CD8-positive, alpha-beta memory T cell (primary cell): ENCODE measurements at regions not wholly inside any gene's neighbourhood (a gene's known extent, or its start where the extent isn't known, plus 50 kb on each side); places are given as distances from the start of the nearest gene placed in this dataset.

Experiments used
- CTCF ChIA-PET: fragments of 350-600 bp; sonication (Branson Sonifier 250); formaldehyde crosslinking; loops from one replicate; lab custom pipeline; 2021; ENCODE audit warnings: antibody characterized with exemption; lab: Charles Lee
- POLR2A ChIA-PET: fragments of 350-600 bp; sonication (Branson Sonifier 250); formaldehyde crosslinking; loops from one replicate; lab custom pipeline; 2021; ENCODE audit warnings: antibody characterized with exemption; lab: Charles Lee
- DNase-seq, 5 donors: peaks; one replicate each; pipeline versions ENCODE4 v3.0.0 to v3.0.0-alpha.2; 2020 to 2022; ENCODE audit warnings: mixed read lengths in 1 of 5
- H3K27ac ChIP-seq: one replicate; pipeline ENCODE4 v1.7.0; 2013; ENCODE audit warnings: low read depth, mild to moderate bottlenecking, low read length, moderate library complexity
- H3K27me3 ChIP-seq: 2 replicates; pipeline ENCODE4 v1.7.0; 2013; ENCODE audit warnings: low read length, mild to moderate bottlenecking; ENCODE audit not compliant: insufficient read depth, poor library complexity, severe bottlenecking
- H3K36me3 ChIP-seq: 2 replicates; pipeline ENCODE4 v1.7.0; 2013; ENCODE audit warnings: mild to moderate bottlenecking, low read length, moderate library complexity; ENCODE audit not compliant: insufficient read depth
- H3K4me1 ChIP-seq: 2 replicates; pipeline ENCODE4 v1.7.0; 2013; ENCODE audit warnings: mild to moderate bottlenecking, low read length, moderate library complexity; ENCODE audit not compliant: insufficient read depth
- H3K4me3 ChIP-seq: 2 replicates; pipeline ENCODE4 v1.7.0; 2013; ENCODE audit warnings: mild to moderate bottlenecking, low read length
- H3K9me3 ChIP-seq: 2 replicates; pipeline ENCODE4 v1.7.0; 2013; ENCODE audit warnings: mild to moderate bottlenecking, low read length
- H3K27ac Mint-ChIP-seq, 8 donors: one replicate each; pipeline ENCODE4 v1.8.0; 2020 to 2021; ENCODE audit warnings: mixed read lengths in 8 of 8, mild to moderate bottlenecking in 6 of 8, inconsistent platforms in 3 of 8, moderate library complexity in 3 of 8
- H3K27me3 Mint-ChIP-seq, 2 donors: one replicate each; pipeline ENCODE4 v1.8.0; 2020 to 2021; ENCODE audit warnings: mixed read lengths in 2 of 2, mild to moderate bottlenecking in 1 of 2, moderate library complexity in 1 of 2
- H3K36me3 Mint-ChIP-seq, 3 donors: one replicate each; pipeline ENCODE4 v1.8.0; 2020 to 2021; ENCODE audit warnings: mixed read lengths in 3 of 3, inconsistent platforms in 1 of 3, mild to moderate bottlenecking in 1 of 3
- H3K4me1 Mint-ChIP-seq, 3 donors: one replicate each; pipeline ENCODE4 v1.8.0; 2020 to 2021; ENCODE audit warnings: mixed read lengths in 3 of 3, inconsistent platforms in 1 of 3, mild to moderate bottlenecking in 1 of 3
- H3K4me3 Mint-ChIP-seq, 7 donors: one replicate each; pipeline ENCODE4 v1.8.0; 2020 to 2021; ENCODE audit warnings: mixed read lengths in 7 of 7, mild to moderate bottlenecking in 6 of 7, moderate library complexity in 4 of 7, inconsistent platforms in 2 of 7
- H3K9me3 Mint-ChIP-seq, 5 donors: one replicate each; pipeline ENCODE4 v1.8.0; 2020 to 2022; ENCODE audit warnings: mixed read lengths in 5 of 5, mild to moderate bottlenecking in 3 of 5, moderate library complexity in 2 of 5, inconsistent platforms in 1 of 5

DNA sequence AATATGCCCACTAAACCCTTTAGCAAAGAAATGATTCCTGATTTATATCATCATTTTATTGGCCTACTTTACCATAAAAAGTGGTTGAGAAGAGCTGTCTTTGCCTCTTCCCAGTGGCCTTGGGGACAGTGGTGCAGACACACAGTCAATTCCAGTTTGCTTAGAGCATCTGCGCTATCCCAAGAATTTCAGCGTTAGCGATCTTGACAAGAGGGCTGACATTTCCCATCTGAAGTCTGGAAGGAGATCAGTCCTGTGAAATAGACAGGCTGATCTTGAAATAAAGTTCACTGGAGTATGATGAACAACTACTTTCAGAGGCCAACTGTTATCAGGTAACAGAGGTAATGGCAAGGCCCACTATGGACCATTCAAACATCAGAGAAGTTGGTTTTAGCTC, 475.3 kb upstream of the NRP1 start:
- ChIA-PET CTCF (no interaction called here), POLR2A (no interaction called here)
- H3K36me3 ChIP-seq, result no peaks in the 10 kb centered on the region
- no peaks in the 10 kb centered on the region for H3K4me1 ChIP-seq
- H3K36me3 Mint-ChIP-seq, result no peaks in the 10 kb centered on the region
- no peaks in the 10 kb centered on the region for H3K9me3 ChIP-seq
- no peaks in the 10 kb centered on the region for H3K27me3 ChIP-seq
- H3K9me3 Mint-ChIP-seq, result no peaks in the 10 kb centered on the region
- H3K27me3 Mint-ChIP-seq, result peaks cover 0 to 4% of the 10 kb centered on the region in 2 donors
- H3K4me3 Mint-ChIP-seq, result no peak overlapping the region
- no peaks in the 10 kb centered on the region for H3K4me1 Mint-ChIP-seq
- no peak overlapping the region for H3K4me3 ChIP-seq
- DNase-seq, result no peak
- no peak overlapping the region for H3K27ac ChIP-seq
- no peak overlapping the region for H3K27ac Mint-ChIP-seq

DNA sequence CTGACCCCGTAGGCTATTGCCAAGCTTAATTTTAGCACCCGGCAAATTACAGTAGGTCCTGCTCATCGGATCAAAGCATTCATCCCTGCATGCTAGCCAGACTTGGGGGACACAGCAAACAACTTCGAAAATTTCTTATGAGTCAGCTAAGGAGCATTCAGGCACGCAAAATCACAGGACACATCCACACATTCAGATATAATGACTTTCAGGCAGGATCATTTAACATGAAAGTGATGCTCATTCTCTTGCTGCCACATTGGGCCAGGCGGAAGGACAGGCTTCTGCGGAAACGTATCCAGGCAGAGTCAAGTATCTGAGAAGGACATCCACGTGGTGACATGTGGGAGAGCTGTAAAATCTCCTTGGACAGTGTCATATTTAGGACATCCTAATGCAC, 474.0 kb upstream of the NRP1 start:
- no peaks in the 10 kb centered on the region for H3K4me1 ChIP-seq
- ChIA-PET CTCF (interaction anchor here (1.7 kb wide), 1 partner anchor 615 kb away, joined by 3 read pairs; no protein-coding TSS in a partner anchor), POLR2A (no interaction called here)
- no peaks in the 10 kb centered on the region for H3K36me3 ChIP-seq
- Mint-ChIP-seq H3K4me3 (no peak overlapping the region), H3K9me3 (no peaks in the 10 kb centered on the region), H3K36me3 (no peaks in the 10 kb centered on the region), H3K27me3 (peaks cover 0 to 4% of the 10 kb centered on the region in 2 donors), H3K27ac (no peak overlapping the region), H3K4me1 (no peaks in the 10 kb centered on the region)
- H3K27me3 ChIP-seq, result no peaks in the 10 kb centered on the region
- no peak overlapping the region for H3K4me3 ChIP-seq
- H3K9me3 ChIP-seq, result no peaks in the 10 kb centered on the region
- no peak for DNase-seq
- H3K27ac ChIP-seq, result no peak overlapping the region

DNA sequence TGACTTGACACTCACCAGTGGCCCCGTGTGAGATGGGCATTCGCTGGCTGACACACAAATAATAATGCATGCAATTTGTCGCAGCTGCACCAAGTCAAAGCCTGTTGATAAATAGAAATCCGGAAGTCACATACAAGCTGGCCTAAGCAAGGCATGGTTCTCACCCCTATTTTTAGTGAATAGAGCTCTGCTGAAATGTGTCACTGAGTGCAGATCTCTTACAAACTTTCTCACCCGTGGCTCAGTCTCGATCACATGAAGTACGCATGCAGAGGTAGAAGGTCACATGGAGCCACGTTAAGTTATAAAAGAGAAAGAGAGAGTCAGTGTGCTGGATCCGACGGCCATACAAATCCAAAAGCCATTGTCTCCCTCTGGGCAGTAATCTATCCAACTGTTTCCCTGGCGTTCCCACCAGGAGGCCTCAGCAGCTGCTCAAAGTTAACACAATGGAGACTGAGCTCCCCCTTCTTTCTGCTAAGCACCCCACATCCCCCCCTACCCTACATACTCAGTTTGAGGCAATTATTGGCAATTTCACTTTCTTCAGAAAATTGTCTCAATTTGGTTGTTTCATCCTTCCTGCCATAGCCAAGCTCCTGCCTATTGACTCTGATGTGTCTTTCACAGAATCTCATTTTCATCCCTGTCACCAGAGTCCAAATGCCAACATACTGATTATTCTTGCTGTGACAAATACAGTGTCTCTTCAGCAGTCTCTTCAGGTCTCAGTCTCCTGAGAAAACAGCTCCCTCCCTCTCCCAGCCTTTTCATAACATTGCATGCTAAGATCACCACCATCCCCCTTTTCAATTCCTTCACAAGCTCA, 473.3 kb upstream of the NRP1 start:
- Mint-ChIP-seq H3K36me3 (no peaks in the 10 kb centered on the region), H3K27ac (no peak overlapping the region), H3K4me3 (no peak overlapping the region), H3K27me3 (peaks cover 0 to 3% of the 10 kb centered on the region in 2 donors), H3K4me1 (no peaks in the 10 kb centered on the region), H3K9me3 (no peaks in the 10 kb centered on the region)
- CTCF ChIA-PET, result interaction anchor here (1.7 kb wide), 1 partner anchor 614 kb away, joined by 3 read pairs; no protein-coding TSS in a partner anchor
- no peak overlapping the region for H3K4me3 ChIP-seq
- no peak overlapping the region for H3K27ac ChIP-seq
- H3K36me3 ChIP-seq, result no peaks in the 10 kb centered on the region
- no peaks in the 10 kb centered on the region for H3K27me3 ChIP-seq
- POLR2A ChIA-PET, result no interaction called here
- no peaks in the 10 kb centered on the region for H3K4me1 ChIP-seq
- H3K9me3 ChIP-seq, result no peaks in the 10 kb centered on the region
- no peak for DNase-seq

DNA sequence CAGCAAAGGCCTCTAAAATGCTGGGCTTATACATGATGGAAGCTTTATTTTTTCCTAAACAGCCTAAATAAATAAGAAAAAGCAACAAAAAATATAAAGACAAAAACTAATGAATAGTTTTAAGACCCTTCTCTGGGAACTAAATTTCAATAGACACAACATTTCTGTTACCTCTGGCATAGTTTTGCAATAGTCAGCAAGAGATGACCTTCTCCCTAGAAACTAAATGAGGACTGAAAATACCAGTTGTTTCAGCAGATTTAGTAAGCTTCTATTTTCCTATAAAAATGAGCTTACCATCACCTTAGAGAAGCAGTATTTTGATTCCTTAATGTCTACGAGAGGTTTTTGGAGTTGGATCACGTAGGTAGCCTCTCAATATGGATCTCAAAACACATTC, 471.4 kb upstream of the NRP1 start:
- no peak overlapping the region for H3K4me3 Mint-ChIP-seq
- no peaks in the 10 kb centered on the region for H3K27me3 ChIP-seq
- no peaks in the 10 kb centered on the region for H3K27me3 Mint-ChIP-seq
- no peak overlapping the region for H3K27ac ChIP-seq
- no peak for DNase-seq
- H3K9me3 ChIP-seq, result no peaks in the 10 kb centered on the region
- no peaks in the 10 kb centered on the region for H3K4me1 ChIP-seq
- H3K27ac Mint-ChIP-seq, result no peak overlapping the region
- H3K4me3 ChIP-seq, result no peak overlapping the region
- H3K36me3 Mint-ChIP-seq, result no peaks in the 10 kb centered on the region
- H3K36me3 ChIP-seq, result no peaks in the 10 kb centered on the region
- POLR2A ChIA-PET, result no interaction called here
- no peaks in the 10 kb centered on the region for H3K4me1 Mint-ChIP-seq
- H3K9me3 Mint-ChIP-seq, result no peaks in the 10 kb centered on the region
- CTCF ChIA-PET, result no interaction called here

DNA sequence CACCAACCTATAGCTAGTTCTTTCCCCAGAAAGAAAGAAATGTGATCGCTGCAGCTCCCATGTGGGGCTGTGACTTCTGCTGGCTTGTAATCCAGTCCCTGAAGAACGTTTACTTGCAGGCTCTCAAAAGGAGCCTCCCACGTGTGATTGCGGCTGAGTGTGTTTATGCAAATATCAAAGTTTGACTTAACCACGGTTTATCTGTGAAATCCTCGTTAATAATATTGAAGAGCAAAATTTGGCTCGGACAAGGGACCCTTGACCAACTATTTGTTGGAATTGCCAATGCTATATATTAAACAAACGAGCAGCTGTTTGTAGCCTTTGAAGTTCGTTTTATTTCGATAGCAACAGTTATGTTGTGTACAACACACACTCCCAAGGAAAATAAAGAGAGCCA, 470.1 kb upstream of the NRP1 start:
- H3K4me1 Mint-ChIP-seq, result no peaks in the 10 kb centered on the region
- no peaks in the 10 kb centered on the region for H3K9me3 Mint-ChIP-seq
- no peak for DNase-seq
- H3K36me3 ChIP-seq, result no peaks in the 10 kb centered on the region
- no peaks in the 10 kb centered on the region for H3K27me3 ChIP-seq
- no peak overlapping the region for H3K4me3 ChIP-seq
- H3K27ac Mint-ChIP-seq, result no peak overlapping the region
- no peaks in the 10 kb centered on the region for H3K4me1 ChIP-seq
- POLR2A ChIA-PET, result no interaction called here
- no peaks in the 10 kb centered on the region for H3K36me3 Mint-ChIP-seq
- H3K27ac ChIP-seq, result no peak overlapping the region
- no peaks in the 10 kb centered on the region for H3K9me3 ChIP-seq
- peaks cover 0 to 2% of the 10 kb centered on the region in 2 donors for H3K27me3 Mint-ChIP-seq
- no peak overlapping the region for H3K4me3 Mint-ChIP-seq
- CTCF ChIA-PET, result no interaction called here

DNA sequence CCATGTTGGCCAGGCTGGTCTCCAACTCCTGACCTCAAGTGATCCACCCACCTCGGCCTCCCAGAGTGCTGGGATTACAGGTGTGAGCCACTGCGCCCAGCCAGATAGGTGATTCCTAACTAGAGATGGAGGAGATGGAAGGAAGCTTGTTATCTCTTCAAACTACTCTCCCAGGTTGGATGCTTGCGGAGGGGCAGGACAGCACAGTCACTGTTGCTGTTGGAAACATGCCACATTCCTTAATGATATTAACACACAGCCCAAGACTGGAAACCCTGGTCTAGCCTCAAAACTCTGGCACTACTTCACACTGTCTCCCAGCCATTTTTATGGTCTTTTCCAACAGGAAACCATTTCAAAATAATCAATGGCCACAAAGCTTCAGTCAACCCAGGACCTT, 468.8 kb upstream of the NRP1 start:
- no peaks in the 10 kb centered on the region for H3K27me3 ChIP-seq

DNA sequence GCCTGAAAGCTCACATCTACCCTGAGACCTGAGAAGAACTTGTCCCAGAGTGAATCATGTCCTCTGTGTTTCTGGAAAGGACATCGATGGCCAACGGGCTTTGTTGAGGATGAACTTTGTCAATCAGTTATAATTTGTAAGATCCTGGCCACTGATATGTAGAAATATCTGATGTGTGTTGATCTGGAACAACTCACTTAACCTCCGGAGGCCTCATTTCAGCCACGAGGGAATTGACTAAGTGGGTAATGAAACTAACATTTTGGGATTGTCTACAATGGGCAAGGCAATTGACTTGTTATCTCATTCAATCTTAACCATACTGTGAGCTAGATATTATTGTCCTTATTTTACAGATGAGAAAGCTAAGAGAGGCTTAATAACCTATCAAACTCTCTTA, 468.1 kb upstream of the NRP1 start:
- H3K9me3 ChIP-seq, result no peaks in the 10 kb centered on the region
- DNase-seq, result no peak
- H3K4me1 Mint-ChIP-seq, result no peaks in the 10 kb centered on the region
- H3K4me3 Mint-ChIP-seq, result no peak overlapping the region
- ChIA-PET CTCF (no interaction called here), POLR2A (no interaction called here)
- peaks cover 0 to 2% of the 10 kb centered on the region in 2 donors for H3K27me3 Mint-ChIP-seq
- no peak overlapping the region for H3K4me3 ChIP-seq
- H3K27ac Mint-ChIP-seq, result no peak overlapping the region
- H3K36me3 ChIP-seq, result no peaks in the 10 kb centered on the region
- no peaks in the 10 kb centered on the region for H3K9me3 Mint-ChIP-seq
- H3K36me3 Mint-ChIP-seq, result no peaks in the 10 kb centered on the region
- no peak overlapping the region for H3K27ac ChIP-seq
- H3K27me3 ChIP-seq, result no peaks in the 10 kb centered on the region
- H3K4me1 ChIP-seq, result no peaks in the 10 kb centered on the region

More for the DNA sequence above, 468.8 kb upstream of the NRP1 start:
- no peak overlapping the region for H3K4me3 ChIP-seq
- no peaks in the 10 kb centered on the region for H3K36me3 ChIP-seq
- H3K27ac ChIP-seq, result no peak overlapping the region
- Mint-ChIP-seq H3K27ac (no peak overlapping the region), H3K9me3 (no peaks in the 10 kb centered on the region), H3K27me3 (peaks cover 0 to 2% of the 10 kb centered on the region in 2 donors), H3K4me3 (no peak overlapping the region), H3K36me3 (no peaks in the 10 kb centered on the region), H3K4me1 (no peaks in the 10 kb centered on the region)
- ChIA-PET CTCF (no interaction called here), POLR2A (no interaction called here)
- no peaks in the 10 kb centered on the region for H3K4me1 ChIP-seq
- no peak for DNase-seq
- H3K9me3 ChIP-seq, result no peaks in the 10 kb centered on the region

DNA sequence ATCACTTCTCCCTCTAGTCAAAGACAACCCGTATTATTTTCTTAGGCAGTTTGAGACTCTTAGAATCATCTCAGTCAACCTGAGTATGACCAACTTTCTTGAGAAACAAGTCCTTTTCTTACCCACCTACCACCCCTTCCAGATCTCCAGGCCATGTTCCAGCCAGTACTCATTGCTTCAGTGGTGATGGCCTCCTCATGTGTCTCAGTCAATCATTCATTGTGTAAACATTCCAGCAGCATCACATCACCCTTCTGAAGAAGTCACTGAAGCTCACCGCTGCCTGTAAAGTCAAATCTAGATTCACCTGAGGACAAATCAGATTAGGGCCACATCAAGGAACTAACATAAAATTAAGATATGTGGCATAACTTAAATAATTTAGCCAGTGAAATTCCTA, 467.2 kb upstream of the NRP1 start:
- no peak for DNase-seq
- Histone ChIP-seq H3K4me1 (no peaks in the 10 kb centered on the region), H3K27me3 (no peaks in the 10 kb centered on the region), H3K4me3 (no peak overlapping the region), H3K9me3 (no peaks in the 10 kb centered on the region), H3K27ac (no peak overlapping the region), H3K36me3 (no peaks in the 10 kb centered on the region)
- Mint-ChIP-seq H3K9me3 (no peaks in the 10 kb centered on the region), H3K4me1 (no peaks in the 10 kb centered on the region), H3K4me3 (no peak overlapping the region), H3K36me3 (no peaks in the 10 kb centered on the region), H3K27ac (no peak overlapping the region), H3K27me3 (peaks cover 0 to 2% of the 10 kb centered on the region in 2 donors)
- ChIA-PET CTCF (no interaction called here), POLR2A (no interaction called here)
